ENCODE measurements at regions not wholly inside any gene's neighbourhood (a gene's known extent, or its start where the extent isn't known, plus 50 kb on each side); places are given as distances from the start of the nearest gene placed in this dataset.

DNA sequence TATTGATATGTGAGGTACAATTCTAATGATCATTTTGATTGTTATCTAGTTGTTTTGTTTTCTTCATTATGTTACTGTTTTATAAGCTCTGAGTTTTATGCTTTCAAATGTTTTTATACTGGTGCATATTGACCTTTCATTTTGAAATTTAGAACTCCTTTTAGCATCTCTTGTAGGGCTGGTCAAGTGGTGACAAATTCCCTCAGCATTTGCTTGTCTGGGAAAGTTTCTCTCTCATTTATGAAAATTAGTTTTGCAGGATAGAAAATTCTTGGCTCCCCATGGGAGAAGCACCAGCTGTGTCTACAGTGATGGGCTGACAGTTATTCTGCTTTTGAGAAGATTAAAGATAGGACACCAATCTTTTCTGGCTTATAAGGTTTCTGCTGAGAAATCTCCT lies 105.3 kb upstream of the SPRY1 start:
- TF ChIP-seq BHLHE40 (IDR thresholded peaks at IDR 0.05; ENCODE audit: low read depth, low read length) (no peak), POLR2A (IDR thresholded peaks at IDR 0.05; ENCODE audit: low read depth, low read length) (no peak), SMC3 (IDR thresholded peaks at IDR 0.05; ENCODE audit: low read depth, low read length) (no peak), RCOR1 (IDR thresholded peaks at IDR 0.05; ENCODE audit: insufficient replicate concordance, low read length) (no peak), RFX5 (IDR thresholded peaks at IDR 0.05; ENCODE audit: low read depth, low read length) (no peak), CHD1 (IDR thresholded peaks at IDR 0.05; ENCODE audit: low read depth, low read length) (no peak), CEBPB (IDR thresholded peaks at IDR 0.05; ENCODE audit: low read depth, low read length) (no peak), MXI1 (IDR thresholded peaks at IDR 0.05; ENCODE audit: borderline replicate concordance, low read depth, low read length) (no peak)
- TF ChIP-seq, protein P1, sequence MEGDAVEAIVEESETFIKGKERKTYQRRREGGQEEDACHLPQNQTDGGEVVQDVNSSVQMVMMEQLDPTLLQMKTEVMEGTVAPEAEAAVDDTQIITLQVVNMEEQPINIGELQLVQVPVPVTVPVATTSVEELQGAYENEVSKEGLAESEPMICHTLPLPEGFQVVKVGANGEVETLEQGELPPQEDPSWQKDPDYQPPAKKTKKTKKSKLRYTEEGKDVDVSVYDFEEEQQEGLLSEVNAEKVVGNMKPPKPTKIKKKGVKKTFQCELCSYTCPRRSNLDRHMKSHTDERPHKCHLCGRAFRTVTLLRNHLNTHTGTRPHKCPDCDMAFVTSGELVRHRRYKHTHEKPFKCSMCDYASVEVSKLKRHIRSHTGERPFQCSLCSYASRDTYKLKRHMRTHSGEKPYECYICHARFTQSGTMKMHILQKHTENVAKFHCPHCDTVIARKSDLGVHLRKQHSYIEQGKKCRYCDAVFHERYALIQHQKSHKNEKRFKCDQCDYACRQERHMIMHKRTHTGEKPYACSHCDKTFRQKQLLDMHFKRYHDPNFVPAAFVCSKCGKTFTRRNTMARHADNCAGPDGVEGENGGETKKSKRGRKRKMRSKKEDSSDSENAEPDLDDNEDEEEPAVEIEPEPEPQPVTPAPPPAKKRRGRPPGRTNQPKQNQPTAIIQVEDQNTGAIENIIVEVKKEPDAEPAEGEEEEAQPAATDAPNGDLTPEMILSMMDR (conservative IDR thresholded peaks at IDR 0.05; ENCODE audit: low read depth, low read length), result no peak
